Keratinocyte (primary cell): ENCODE measurements at regions not wholly inside any gene's neighbourhood (a gene's known extent, or its start where the extent isn't known, plus 50 kb on each side); places are given as distances from the start of the nearest gene placed in this dataset.

Experiments
- CTCF ChIP-seq, 3 experiments: IDR thresholded peaks in 1 of 3; conservative IDR thresholded peaks in 1 of 3; optimal IDR thresholded peaks in 1 of 3; 2 replicates in 2 of 3; 3 replicates in 1 of 3; pipeline versions ENCODE3 to v1.5.1; 2011; ENCODE audit warnings: low read length in 3 of 3, mild to moderate bottlenecking in 3 of 3, moderate library complexity in 2 of 3, control low read depth in 1 of 3, inconsistent platforms in 1 of 3; ENCODE audit not compliant: insufficient read depth in 2 of 3; ENCODE audit errors: extremely low read depth in 1 of 3
- EZH2 ChIP-seq: IDR thresholded peaks from one replicate; pipeline ENCODE4 v1.6.1; 2012; ENCODE audit warnings: inconsistent platforms, mild to moderate bottlenecking, low read length, moderate library complexity

GRCh38 chr19:30102666-30103065 lies 160.6 kb downstream of the URI1 start:
- TF ChIP-seq CTCF (optimal IDR thresholded peaks at IDR 0.05 in 1 of 3, IDR thresholded peaks at IDR 0.05 in 1 of 3, conservative IDR thresholded peaks at IDR 0.05 in 1 of 3; ENCODE audit: extremely low read depth in 1 of 3, insufficient read depth in 2 of 3, low read length in 3 of 3) (no peak), EZH2 (no peak)
